ENCODE measurements at regions not wholly inside any gene's neighbourhood (a gene's known extent, or its start where the extent isn't known, plus 50 kb on each side); places are given as distances from the start of the nearest gene placed in this dataset.

DNA sequence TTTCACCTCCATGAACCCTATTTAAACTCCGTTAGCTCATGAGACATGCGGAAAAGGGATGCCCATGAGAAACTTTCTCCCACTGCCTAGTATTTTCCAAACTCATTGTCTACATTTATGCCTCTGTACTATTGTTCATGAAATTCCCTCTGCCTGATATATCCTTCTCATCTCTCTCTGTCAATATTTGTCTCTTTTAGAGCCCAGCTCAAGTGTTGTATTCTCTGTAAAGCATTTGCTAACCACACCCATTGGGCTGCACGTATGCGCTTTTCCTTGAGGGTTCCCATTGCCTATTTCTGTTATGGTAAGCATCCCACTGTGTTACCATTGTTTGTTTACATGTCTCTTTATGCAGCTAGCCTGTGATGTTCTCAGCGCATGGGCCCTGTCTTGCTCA, 211.4 kb downstream of the MDFIC start:
- TF ChIP-seq POLR2B (IDR thresholded peaks at IDR 0.05; ENCODE audit: low read depth, partially characterized antibody) (no peak), ZNF644 (tag; IDR thresholded peaks at IDR 0.05; ENCODE audit: low read depth) (no peak), CREM (IDR thresholded peaks at IDR 0.05; ENCODE audit: low read depth) (no peak)
- Histone ChIP-seq H3K4me1 (replicated peaks in 1 of 2; ENCODE audit: control insufficient read depth in 2 of 2, insufficient read depth in 2 of 2, low read length in 2 of 2) (no peaks in the 10 kb centered on the region), H3K27ac (ENCODE audit: extremely low read depth, low read depth, low read length) (no peak overlapping the region), H3K36me3 (ENCODE audit: control insufficient read depth, insufficient read depth, low read length) (no peaks in the 10 kb centered on the region), H3K79me2 (ENCODE audit: control insufficient read depth, insufficient read depth, low read length) (no peaks in the 10 kb centered on the region), H2AFZ (ENCODE audit: low read depth, low read length) (no peak overlapping the region), H3K9me3 (replicated peaks; ENCODE audit: control insufficient read depth, insufficient read depth, low read depth, low read length) (no peaks in the 10 kb centered on the region), H3K9me1 (ENCODE audit: control insufficient read depth, insufficient read depth, low read length) (no peaks in the 10 kb centered on the region), H3K4me3 (no peak overlapping the region), H3K27me3 (ENCODE audit: control insufficient read depth in 2 of 2, insufficient read depth in 2 of 2, low read length in 2 of 2) (no peaks in the 10 kb centered on the region), H4K20me1 (replicated peaks; ENCODE audit: control insufficient read depth, insufficient read depth, low read length) (no peaks in the 10 kb centered on the region), H3K4me2 (ENCODE audit: insufficient read depth, low read length) (no peak overlapping the region), H3K9ac (ENCODE audit: insufficient read depth in 1 of 2, low read depth in 2 of 2, low read length in 2 of 2) (no peak overlapping the region)
- no peak for ATAC-seq
- no peak for FAIRE-seq
- in situ Hi-C loops (cut with MboI), result no loop called here
- CTCF ChIA-PET (ENCODE audit: low intra/inter-chr PET ratio), result no interaction called here
- DNase-seq (ENCODE audit: extremely low read depth in 1 of 4, low spot score in 3 of 4), result no peak
- BruUV-seq (replicated peaks), result no TSS peak
- intact Hi-C loops (cut with micrococcal nuclease), result no loop called here
- 5% methylated on average over 5 of the region's 5 CpGs for WGBS (ENCODE audit: insufficient coverage, low coverage, missing lambda C conversion rate)
- POLR2A ChIA-PET, result no interaction called here

DNA sequence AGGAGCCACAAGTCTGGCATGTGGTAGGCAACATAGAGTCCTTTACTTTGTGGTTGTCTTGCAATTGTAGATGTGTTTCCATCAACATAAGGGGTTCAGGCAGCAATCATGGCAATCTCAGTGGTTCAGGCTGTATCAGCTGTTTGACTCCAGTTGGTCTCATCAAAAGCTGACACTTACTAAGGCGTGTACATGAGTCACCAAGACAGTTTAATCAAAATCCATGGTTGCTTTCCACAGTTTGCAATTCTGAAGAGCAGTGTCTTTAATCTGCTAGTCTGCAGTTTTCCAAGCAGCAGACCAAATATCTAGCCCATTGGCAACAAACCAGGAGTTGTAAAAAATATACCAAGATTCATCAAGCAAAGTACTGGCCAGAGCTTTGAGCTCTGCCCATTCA, 210.2 kb downstream of the MDFIC start:
- CTCF ChIA-PET (ENCODE audit: low intra/inter-chr PET ratio), result no interaction called here
- WGBS (ENCODE audit: insufficient coverage, low coverage, missing lambda C conversion rate), result 0% methylated on average over 1 of the region's 1 CpG
- in situ Hi-C loops (cut with MboI), result no loop called here
- TF ChIP-seq, protein P1, sequence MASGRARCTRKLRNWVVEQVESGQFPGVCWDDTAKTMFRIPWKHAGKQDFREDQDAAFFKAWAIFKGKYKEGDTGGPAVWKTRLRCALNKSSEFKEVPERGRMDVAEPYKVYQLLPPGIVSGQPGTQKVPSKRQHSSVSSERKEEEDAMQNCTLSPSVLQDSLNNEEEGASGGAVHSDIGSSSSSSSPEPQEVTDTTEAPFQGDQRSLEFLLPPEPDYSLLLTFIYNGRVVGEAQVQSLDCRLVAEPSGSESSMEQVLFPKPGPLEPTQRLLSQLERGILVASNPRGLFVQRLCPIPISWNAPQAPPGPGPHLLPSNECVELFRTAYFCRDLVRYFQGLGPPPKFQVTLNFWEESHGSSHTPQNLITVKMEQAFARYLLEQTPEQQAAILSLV (tag; IDR thresholded peaks at IDR 0.05), result no peak
- no peak for TF ChIP-seq SMARCB1 (IDR thresholded peaks at IDR 0.05; ENCODE audit: insufficient read length, low read depth)
- TF ChIP-seq, protein P2, sequence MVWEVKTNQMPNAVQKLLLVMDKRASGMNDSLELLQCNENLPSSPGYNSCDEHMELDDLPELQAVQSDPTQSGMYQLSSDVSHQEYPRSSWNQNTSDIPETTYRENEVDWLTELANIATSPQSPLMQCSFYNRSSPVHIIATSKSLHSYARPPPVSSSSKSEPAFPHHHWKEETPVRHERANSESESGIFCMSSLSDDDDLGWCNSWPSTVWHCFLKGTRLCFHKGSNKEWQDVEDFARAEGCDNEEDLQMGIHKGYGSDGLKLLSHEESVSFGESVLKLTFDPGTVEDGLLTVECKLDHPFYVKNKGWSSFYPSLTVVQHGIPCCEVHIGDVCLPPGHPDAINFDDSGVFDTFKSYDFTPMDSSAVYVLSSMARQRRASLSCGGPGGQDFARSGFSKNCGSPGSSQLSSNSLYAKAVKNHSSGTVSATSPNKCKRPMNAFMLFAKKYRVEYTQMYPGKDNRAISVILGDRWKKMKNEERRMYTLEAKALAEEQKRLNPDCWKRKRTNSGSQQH (CRISPR knock-in tag; IDR thresholded peaks at IDR 0.05), result no peak
- TF ChIP-seq, protein P3, sequence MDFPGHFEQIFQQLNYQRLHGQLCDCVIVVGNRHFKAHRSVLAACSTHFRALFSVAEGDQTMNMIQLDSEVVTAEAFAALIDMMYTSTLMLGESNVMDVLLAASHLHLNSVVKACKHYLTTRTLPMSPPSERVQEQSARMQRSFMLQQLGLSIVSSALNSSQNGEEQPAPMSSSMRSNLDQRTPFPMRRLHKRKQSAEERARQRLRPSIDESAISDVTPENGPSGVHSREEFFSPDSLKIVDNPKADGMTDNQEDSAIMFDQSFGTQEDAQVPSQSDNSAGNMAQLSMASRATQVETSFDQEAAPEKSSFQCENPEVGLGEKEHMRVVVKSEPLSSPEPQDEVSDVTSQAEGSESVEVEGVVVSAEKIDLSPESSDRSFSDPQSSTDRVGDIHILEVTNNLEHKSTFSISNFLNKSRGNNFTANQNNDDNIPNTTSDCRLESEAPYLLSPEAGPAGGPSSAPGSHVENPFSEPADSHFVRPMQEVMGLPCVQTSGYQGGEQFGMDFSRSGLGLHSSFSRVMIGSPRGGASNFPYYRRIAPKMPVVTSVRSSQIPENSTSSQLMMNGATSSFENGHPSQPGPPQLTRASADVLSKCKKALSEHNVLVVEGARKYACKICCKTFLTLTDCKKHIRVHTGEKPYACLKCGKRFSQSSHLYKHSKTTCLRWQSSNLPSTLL (IDR thresholded peaks at IDR 0.05), result no peak

More for the DNA sequence above, 210.2 kb downstream of the MDFIC start:
- DNase-seq (ENCODE audit: extremely low read depth in 1 of 4, low spot score in 3 of 4) (no peak), ATAC-seq (no peak), FAIRE-seq (no peak)
- POLR2A ChIA-PET, result no interaction called here
- no peak overlapping the region for H3K9ac ChIP-seq (ENCODE audit: insufficient read depth in 1 of 2, low read depth in 2 of 2, low read length in 2 of 2)
- H2AFZ ChIP-seq (ENCODE audit: low read depth, low read length), result no peak overlapping the region
- no peaks in the 10 kb centered on the region for H4K20me1 ChIP-seq (replicated peaks; ENCODE audit: control insufficient read depth, insufficient read depth, low read length)
- no peak overlapping the region for H3K4me3 ChIP-seq
- H3K27ac ChIP-seq (ENCODE audit: extremely low read depth, low read depth, low read length), result no peak overlapping the region
- H3K4me1 ChIP-seq (replicated peaks in 1 of 2; ENCODE audit: control insufficient read depth in 2 of 2, insufficient read depth in 2 of 2, low read length in 2 of 2), result no peaks in the 10 kb centered on the region
- H3K9me3 ChIP-seq (replicated peaks; ENCODE audit: control insufficient read depth, insufficient read depth, low read depth, low read length), result no peaks in the 10 kb centered on the region
- no TSS peak for BruUV-seq (replicated peaks)
- H3K4me2 ChIP-seq (ENCODE audit: insufficient read depth, low read length), result no peak overlapping the region
- intact Hi-C loops (cut with micrococcal nuclease), result no loop called here
- no peaks in the 10 kb centered on the region for H3K36me3 ChIP-seq (ENCODE audit: control insufficient read depth, insufficient read depth, low read length)
- H3K9me1 ChIP-seq (ENCODE audit: control insufficient read depth, insufficient read depth, low read length), result no peaks in the 10 kb centered on the region
- no peaks in the 10 kb centered on the region for H3K27me3 ChIP-seq (ENCODE audit: control insufficient read depth in 2 of 2, insufficient read depth in 2 of 2, low read length in 2 of 2)
- H3K79me2 ChIP-seq (ENCODE audit: control insufficient read depth, insufficient read depth, low read length), result no peaks in the 10 kb centered on the region
